OCI-LY7 (cell line): ENCODE measurements at regions not wholly inside any gene's neighbourhood (a gene's known extent, or its start where the extent isn't known, plus 50 kb on each side); places are given as distances from the start of the nearest gene placed in this dataset.

Source experiments
- BruUV-seq: library from RNA; stranded (reverse); fragments of 400-500 nt; replicated peaks from 2 replicates; lab custom pipeline; 2021; lab: Mats Ljungman, UMichigan
- CTCF ChIA-PET: fragments of 300-600 bp; sonication (Branson Sonifier 250); formaldehyde crosslinking; loops from one replicate; lab custom pipeline; 2022; ENCODE audit warnings: antibody characterized with exemption; ENCODE audit not compliant: unreplicated experiment; lab: Charles Lee
- POLR2A ChIA-PET: fragments of 300-600 bp; sonication (Branson Sonifier 250); formaldehyde crosslinking; loops from one replicate; lab custom pipeline; 2022; ENCODE audit warnings: antibody characterized with exemption; lab: Charles Lee
- DNase-seq: peaks from one replicate; pipeline ENCODE4 v3.0.0-alpha.2; 2015; ENCODE audit warnings: low spot score
- H2AFZ ChIP-seq: fragments of 200-600 bp; sonication (generic), shearing (Covaris generic); 2 replicates; pipeline ENCODE4 v1.6.1; 2014; ENCODE audit warnings: mild to moderate bottlenecking, antibody characterized with exemption, low read length, moderate library complexity
- H3K27ac ChIP-seq: fragments of 200-600 bp; sonication (generic); 2 replicates; pipeline ENCODE4 v1.5.1; 2014; ENCODE audit warnings: mixed run types, low read depth, mild to moderate bottlenecking, moderate library complexity, low read length, inconsistent platforms; ENCODE audit not compliant: poor library complexity, severe bottlenecking
- H3K36me3 ChIP-seq: fragments of 200-600 bp; sonication (generic); 2 replicates; pipeline ENCODE4 v1.6.1; 2014; ENCODE audit warnings: mild to moderate bottlenecking, antibody characterized with exemption, low read length, moderate library complexity, mixed read lengths; ENCODE audit not compliant: insufficient read depth
- H3K4me1 ChIP-seq: fragments of 200-600 bp; sonication (generic); 2 replicates; pipeline ENCODE4 v1.5.1; 2014; ENCODE audit warnings: mild to moderate bottlenecking, low read length; ENCODE audit not compliant: insufficient read depth, poor library complexity, severe bottlenecking
- H3K4me2 ChIP-seq: fragments of 200-600 bp; sonication (generic); 2 replicates; pipeline ENCODE4 v1.6.1; 2014; ENCODE audit warnings: mild to moderate bottlenecking, low read length
- H3K4me3 ChIP-seq: fragments of 200-600 bp; sonication (generic); 2 replicates; pipeline ENCODE4 v1.5.1; 2014; ENCODE audit warnings: mild to moderate bottlenecking, low read depth, low read length; ENCODE audit not compliant: poor library complexity, severe bottlenecking
- H3K79me2 ChIP-seq: fragments of 200-600 bp; sonication (generic); 2 replicates; pipeline ENCODE4 v1.6.1; 2016; ENCODE audit warnings: low read depth, mild to moderate bottlenecking, low read length, moderate library complexity, mixed read lengths; ENCODE audit not compliant: insufficient read depth
- H3K9me2 ChIP-seq: fragments of 200-600 bp; sonication (generic); 2 replicates; pipeline ENCODE4 v1.6.1; 2016; ENCODE audit warnings: mild to moderate bottlenecking, low read length, mixed read lengths; ENCODE audit not compliant: insufficient read depth
- H3K9me3 ChIP-seq: fragments of 200-600 bp; sonication (generic); 2 replicates; pipeline ENCODE4 v1.6.1; 2014; ENCODE audit warnings: mild to moderate bottlenecking, mixed run types, low read length, mixed read lengths
- H4K20me1 ChIP-seq: fragments of 200-600 bp; sonication (generic); 2 replicates; pipeline ENCODE4 v1.6.1; 2014; ENCODE audit warnings: mild to moderate bottlenecking, antibody characterized with exemption, low read length, moderate library complexity, mixed read lengths; ENCODE audit not compliant: insufficient read depth
- CTCF ChIP-seq: fragments of 200-600 bp; sonication (generic); conservative IDR thresholded peaks from 2 replicates; pipeline ENCODE4 v1.5.1; 2014; ENCODE audit warnings: mild to moderate bottlenecking, antibody characterized with exemption, low read length, moderate library complexity, mixed read lengths
- EZH2phosphoT487 ChIP-seq: fragments of 200-600 bp; sonication (generic); IDR thresholded peaks from 2 replicates; pipeline ENCODE4 v1.6.1; 2018; ENCODE audit warnings: low read depth, borderline replicate concordance, mild to moderate bottlenecking, mixed run types, antibody characterized with exemption, low read length, moderate library complexity, mixed read lengths
- intact Hi-C: fragments of 100-400 bp; cut with micrococcal nuclease; formaldehyde crosslinking; loops from one replicate; pipeline ENCODE4 v1.10.0; 2022; ENCODE audit not compliant: unreplicated experiment

- no peaks in the 10 kb centered on the region for H4K20me1 ChIP-seq
- POLR2A ChIA-PET = no interaction called here
- CTCF ChIA-PET = no interaction called here
- H3K36me3 ChIP-seq = no peaks in the 10 kb centered on the region
- H3K4me3 ChIP-seq = no peak overlapping the region
- no peak overlapping the region for H2AFZ ChIP-seq
- no peaks in the 10 kb centered on the region for H3K4me1 ChIP-seq
- DNase-seq = no peak
- H3K4me2 ChIP-seq = no peak overlapping the region
- intact Hi-C loops = no loop called here
- H3K27ac ChIP-seq = no peak overlapping the region
- no peaks in the 10 kb centered on the region for H3K79me2 ChIP-seq
- TF ChIP-seq CTCF = no peak
- no TSS peak for BruUV-seq
- no peaks in the 10 kb centered on the region for H3K9me2 ChIP-seq
- no peaks in the 10 kb centered on the region for H3K9me3 ChIP-seq
Measured at GRCh38 chr14:98513558-98513957, 758.4 kb downstream of the BCL11B start.

- Histone ChIP-seq H3K4me1 (no peaks in the 10 kb centered on the region), H3K79me2 (no peaks in the 10 kb centered on the region), H2AFZ (no peak overlapping the region), H3K4me2 (no peak overlapping the region), H3K36me3 (no peaks in the 10 kb centered on the region), H4K20me1 (no peaks in the 10 kb centered on the region), H3K4me3 (no peak overlapping the region), H3K9me2 (no peaks in the 10 kb centered on the region), H3K9me3 (no peaks in the 10 kb centered on the region), H3K27ac (no peak overlapping the region)
- intact Hi-C loops = no loop called here
- ChIA-PET CTCF (no interaction called here), POLR2A (no interaction called here)
- no peak for TF ChIP-seq EZH2phosphoT487
- no peak for TF ChIP-seq CTCF
- BruUV-seq = no TSS peak
- DNase-seq = no peak
Measured at GRCh38 chr14:98514016-98514415, 758.0 kb downstream of the BCL11B start.

- H3K4me3 ChIP-seq = no peak overlapping the region
- H3K9me3 ChIP-seq = no peaks in the 10 kb centered on the region
- intact Hi-C loops = no loop called here
- no peaks in the 10 kb centered on the region for H3K4me1 ChIP-seq
- DNase-seq = no peak
- H3K4me2 ChIP-seq = no peak overlapping the region
- H3K27ac ChIP-seq = no peak overlapping the region
- no peak for TF ChIP-seq CTCF
- no peak for TF ChIP-seq EZH2phosphoT487
- H3K36me3 ChIP-seq = no peaks in the 10 kb centered on the region
- no peaks in the 10 kb centered on the region for H3K79me2 ChIP-seq
- no peak overlapping the region for H2AFZ ChIP-seq
- H3K9me2 ChIP-seq = no peaks in the 10 kb centered on the region
- BruUV-seq = no TSS peak
- H4K20me1 ChIP-seq = no peaks in the 10 kb centered on the region
- POLR2A ChIA-PET = interaction anchor here (0.8 to 1.2 kb wide), 2 partner anchors 11 to 43 kb away, joined by 4 to 5 read pairs; no protein-coding TSS in a partner anchor
- CTCF ChIA-PET = no interaction called here
Measured at GRCh38 chr14:98536256-98536655, 735.7 kb downstream of the BCL11B start.
